SKM-1 (cell line): ENCODE measurements at regions not wholly inside any gene's neighbourhood (a gene's known extent, or its start where the extent isn't known, plus 50 kb on each side); places are given as distances from the start of the nearest gene placed in this dataset.

Experiments used
- DNase-seq: peaks from one replicate; lab custom pipeline; 2025; ENCODE audit not compliant: unreplicated experiment; lab: John Stamatoyannopoulos, UW

GRCh38 chr1:227378871-227379554, 60.7 kb upstream of the CDC42BPA start:
- no peak for DNase-seq

GRCh38 chr1:227378181-227378580, 59.9 kb upstream of the CDC42BPA start:
- no peak for DNase-seq

- no peak for DNase-seq
Measured at GRCh38 chr1:227374846-227375245, 56.6 kb upstream of the CDC42BPA start.

- DNase-seq, result no peak
Measured at GRCh38 chr1:227372726-227373130, 54.4 kb upstream of the CDC42BPA start.

- no peak for DNase-seq
Measured at GRCh38 chr1:227370533-227371254, 52.4 kb upstream of the CDC42BPA start.

- no peak for DNase-seq
Measured at GRCh38 chr1:227369102-227369760, 50.9 kb upstream of the CDC42BPA start.
